Vagina (tissue), 2 donors: ENCODE measurements at regions not wholly inside any gene's neighbourhood (a gene's known extent, or its start where the extent isn't known, plus 50 kb on each side); places are given as distances from the start of the nearest gene placed in this dataset.

ENCODE experiments used
- CTCF ChIP-seq, 3 experiments: fragments of 450-650 bp in 2 of 3; fragments of 200-600 bp in 1 of 3; sonication (generic) in 1 of 3; IDR thresholded peaks; one replicate each; pipeline ENCODE4 v1.5.1; 2017 to 2019; ENCODE audit warnings: antibody characterized with exemption in 3 of 3, mild to moderate bottlenecking in 2 of 3, moderate library complexity in 2 of 3
- POLR2A ChIP-seq, 2 donors: fragments of 450-650 bp; IDR thresholded peaks; one replicate each; pipeline ENCODE4 v1.6.1; 2017; ENCODE audit warnings: antibody characterized with exemption in 2 of 2, mild to moderate bottlenecking in 2 of 2, moderate library complexity in 2 of 2
- POLR2AphosphoS5 ChIP-seq, 2 donors: sonication (generic); formaldehyde crosslinking; IDR thresholded peaks; one replicate each; pipeline ENCODE4 v1.9.0; 2017; ENCODE audit warnings: antibody characterized with exemption in 2 of 2, mild to moderate bottlenecking in 2 of 2, low read depth in 1 of 2; ENCODE audit not compliant: insufficient read depth in 1 of 2

DNA sequence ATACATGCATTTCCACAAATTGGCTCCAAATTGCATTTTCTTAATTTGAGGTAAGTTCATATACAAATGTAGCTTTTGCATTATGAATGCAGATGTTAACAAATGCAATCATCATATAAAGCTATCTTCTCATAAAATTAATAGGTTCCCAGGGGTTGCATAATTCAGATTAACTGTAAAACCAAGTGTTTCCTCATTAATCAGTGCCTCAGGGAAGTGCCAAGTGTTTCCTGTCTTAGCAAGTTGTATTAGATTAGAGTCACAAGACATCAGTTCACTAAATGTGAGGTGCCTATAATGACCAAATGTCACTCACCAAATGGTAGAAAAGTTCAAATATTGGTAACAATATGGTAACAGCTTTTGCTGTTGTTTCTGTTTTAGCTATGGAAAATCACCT, 140.8 kb downstream of the PTGER3 start:
- TF ChIP-seq POLR2AphosphoS5 (IDR thresholded peaks at IDR 0.05; ENCODE audit: insufficient read depth in 1 of 2, low read depth in 1 of 2) = no peak
- no peak for TF ChIP-seq CTCF (IDR thresholded peaks at IDR 0.05)
- no peak for TF ChIP-seq POLR2A (IDR thresholded peaks at IDR 0.05)
